ENCODE measurements at regions not wholly inside any gene's neighbourhood (a gene's known extent, or its start where the extent isn't known, plus 50 kb on each side); places are given as distances from the start of the nearest gene placed in this dataset.

- Mint-ChIP-seq H3K36me3 (ENCODE audit: low read depth, unreplicated experiment) (peaks cover 8% of the 10 kb centered on the region), H3K9me3 (ENCODE audit: unreplicated experiment) (peaks cover 3% of the 10 kb centered on the region), H3K4me3 (ENCODE audit: unreplicated experiment) (peak overlapping the region; percentile 45), H3K27me3 (ENCODE audit: low read depth, unreplicated experiment) (no peaks in the 10 kb centered on the region), H3K27ac (ENCODE audit: unreplicated experiment) (peak overlapping the region; percentile 99), H3K4me1 (ENCODE audit: low read depth, unreplicated experiment) (peaks cover 83% of the 10 kb centered on the region)
- H3K4me3 ChIP-seq (ENCODE audit: insufficient read depth, low read depth, low read length) = no peak overlapping the region
- no peaks in the 10 kb centered on the region for H4K20me1 ChIP-seq (ENCODE audit: insufficient read depth, low read length)
- no peaks in the 10 kb centered on the region for H3K36me3 ChIP-seq (ENCODE audit: insufficient read depth, low read length)
- H3K4me1 ChIP-seq (ENCODE audit: insufficient read depth, low read length) = peaks cover 92% of the 10 kb centered on the region
- no peak overlapping the region for H2AFZ ChIP-seq (ENCODE audit: low read depth, low read length)
- no peak for FAIRE-seq
- peak overlapping the region; percentile 95 for H3K27ac ChIP-seq (ENCODE audit: low read depth, low read length)
- peak overlapping the region; percentile 83 for H3K9ac ChIP-seq (ENCODE audit: low read length)
- H3K9me3 ChIP-seq (ENCODE audit: insufficient read depth, low read depth, low read length) = no peaks in the 10 kb centered on the region
- peaks cover 52% of the 10 kb centered on the region for H3K79me2 ChIP-seq (ENCODE audit: insufficient read depth, low read length)
- H3K27me3 ChIP-seq (ENCODE audit: insufficient read depth, low read length) = no peaks in the 10 kb centered on the region
- TF ChIP-seq CTCF (IDR thresholded peaks at IDR 0.05; ENCODE audit: insufficient read depth, low read depth, low read length) = no peak
- no peak for TF ChIP-seq EZH2 (IDR thresholded peaks at IDR 0.05; ENCODE audit: insufficient read depth, low read length)
- peak; percentile 78 for DNase-seq (ENCODE audit: low read depth)
- peak overlapping the region; percentile 80 for H3K4me2 ChIP-seq (ENCODE audit: low read length)
These were observed 201.0 kb downstream of the GLI2 start for GRCh38 chr2:120936476-120937334.

- peak; percentile 74 for FAIRE-seq
- H3K4me1 Mint-ChIP-seq (ENCODE audit: low read depth, unreplicated experiment) = peaks cover 85% of the 10 kb centered on the region
- peaks cover 1% of the 10 kb centered on the region for H3K9me3 Mint-ChIP-seq (ENCODE audit: unreplicated experiment)
These were observed 202.0 kb downstream of the GLI2 start for GRCh38 chr2:120937686-120938044.

More at GRCh38 chr2:120937686-120938044, 202.0 kb downstream of the GLI2 start:
- peaks cover 87% of the 10 kb centered on the region for H3K4me1 ChIP-seq (ENCODE audit: insufficient read depth, low read length)
- Mint-ChIP-seq H3K27ac (ENCODE audit: unreplicated experiment) (peak overlapping the region; percentile 99), H3K4me3 (ENCODE audit: unreplicated experiment) (peak overlapping the region; percentile 47), H3K36me3 (ENCODE audit: low read depth, unreplicated experiment) (peaks cover 9% of the 10 kb centered on the region), H3K27me3 (ENCODE audit: low read depth, unreplicated experiment) (no peaks in the 10 kb centered on the region)
- H3K27me3 ChIP-seq (ENCODE audit: insufficient read depth, low read length) = no peaks in the 10 kb centered on the region
- H3K27ac ChIP-seq (ENCODE audit: low read depth, low read length) = peak overlapping the region; percentile 95
- no peaks in the 10 kb centered on the region for H4K20me1 ChIP-seq (ENCODE audit: insufficient read depth, low read length)
- no peak for TF ChIP-seq EZH2 (IDR thresholded peaks at IDR 0.05; ENCODE audit: insufficient read depth, low read length)
- TF ChIP-seq CTCF (IDR thresholded peaks at IDR 0.05; ENCODE audit: insufficient read depth, low read depth, low read length) = no peak
- H3K4me3 ChIP-seq (ENCODE audit: insufficient read depth, low read depth, low read length) = no peak overlapping the region
- H3K36me3 ChIP-seq (ENCODE audit: insufficient read depth, low read length) = no peaks in the 10 kb centered on the region
- H3K4me2 ChIP-seq (ENCODE audit: low read length) = peak overlapping the region; percentile 51
- no peak overlapping the region for H2AFZ ChIP-seq (ENCODE audit: low read depth, low read length)
- H3K9ac ChIP-seq (ENCODE audit: low read length) = peak overlapping the region; percentile 56
- no peaks in the 10 kb centered on the region for H3K9me3 ChIP-seq (ENCODE audit: insufficient read depth, low read depth, low read length)
- DNase-seq (ENCODE audit: low read depth) = peak; percentile 79
- H3K79me2 ChIP-seq (ENCODE audit: insufficient read depth, low read length) = peaks cover 48% of the 10 kb centered on the region
